Colon (tissue), 2 donors: ENCODE measurements at regions not wholly inside any gene's neighbourhood (a gene's known extent, or its start where the extent isn't known, plus 50 kb on each side); places are given as distances from the start of the nearest gene placed in this dataset.

Experiments
- FAIRE-seq: peaks from 2 replicates; lab custom pipeline; 2012; peaks lifted over from hg19 to GRCh38; lab: Jason Lieb, UNC
- donor health status: control.
- donor health status: control.

DNA sequence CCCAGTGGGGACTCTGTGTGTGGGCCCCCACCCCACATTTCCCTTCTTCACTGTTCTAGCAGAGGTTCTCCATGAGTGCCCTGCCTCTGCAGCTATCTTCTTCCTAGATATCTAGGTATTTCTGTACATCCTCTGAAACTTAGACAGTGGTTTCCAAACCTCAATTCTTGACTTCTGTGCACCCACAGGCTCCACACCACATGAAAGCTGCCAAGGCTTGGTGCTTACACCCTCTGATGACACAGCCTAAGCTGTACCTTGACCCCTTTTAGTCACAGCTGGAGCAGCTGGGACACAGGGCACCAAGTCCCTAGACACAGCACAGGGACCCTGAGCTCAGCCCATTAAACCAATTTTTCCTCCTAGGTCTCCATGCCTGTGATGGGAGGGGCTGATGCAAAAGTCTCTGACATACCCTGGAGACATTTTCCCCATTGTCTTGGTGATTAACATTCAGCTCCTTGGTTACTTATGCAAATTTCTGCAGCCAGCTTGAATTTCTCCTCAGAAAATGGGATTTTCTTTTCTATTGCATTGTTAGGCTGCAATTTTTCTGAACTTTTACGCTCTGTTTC is 304.5 kb downstream of the OTOL1 start:
- FAIRE-seq: no peak

DNA sequence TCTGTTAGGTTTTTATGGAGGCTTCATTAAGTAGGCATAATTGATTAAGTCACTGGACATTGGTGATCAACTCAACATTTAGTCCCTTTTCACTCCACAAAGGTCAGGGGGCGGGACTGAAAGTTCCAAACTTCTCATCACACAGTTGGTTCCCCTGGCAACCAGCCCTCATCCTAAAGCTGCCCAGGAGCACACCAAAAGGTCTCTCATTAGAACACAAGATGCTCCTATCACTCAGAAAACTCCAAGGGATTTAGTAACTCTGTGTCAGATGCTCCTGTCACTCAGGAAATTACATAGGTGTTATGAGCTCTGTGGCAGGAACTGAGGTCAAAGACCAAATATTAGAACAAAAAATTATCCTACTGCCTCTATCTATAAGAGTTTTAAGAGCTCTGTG is 321.5 kb downstream of the OTOL1 start:
- no peak for FAIRE-seq

DNA sequence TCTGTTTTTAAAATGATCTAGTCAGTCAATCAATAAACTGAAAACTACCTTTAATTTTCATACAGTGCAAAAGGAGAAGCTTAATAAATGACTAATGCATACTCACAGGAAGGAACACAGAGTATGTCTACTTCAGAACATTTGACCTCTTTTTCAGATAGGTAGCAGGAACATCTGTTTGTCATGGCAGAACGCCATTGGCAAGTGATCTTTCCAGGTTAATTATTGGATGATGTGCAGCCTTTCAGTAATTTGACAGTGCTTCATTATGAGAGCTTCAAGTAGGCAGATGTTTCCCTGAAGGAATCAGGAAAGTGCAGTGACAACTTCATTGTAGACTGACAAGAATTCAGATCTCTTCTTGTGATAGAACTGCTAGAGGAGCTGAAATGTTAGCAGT is 325.0 kb downstream of the OTOL1 start:
- FAIRE-seq: no peak

DNA sequence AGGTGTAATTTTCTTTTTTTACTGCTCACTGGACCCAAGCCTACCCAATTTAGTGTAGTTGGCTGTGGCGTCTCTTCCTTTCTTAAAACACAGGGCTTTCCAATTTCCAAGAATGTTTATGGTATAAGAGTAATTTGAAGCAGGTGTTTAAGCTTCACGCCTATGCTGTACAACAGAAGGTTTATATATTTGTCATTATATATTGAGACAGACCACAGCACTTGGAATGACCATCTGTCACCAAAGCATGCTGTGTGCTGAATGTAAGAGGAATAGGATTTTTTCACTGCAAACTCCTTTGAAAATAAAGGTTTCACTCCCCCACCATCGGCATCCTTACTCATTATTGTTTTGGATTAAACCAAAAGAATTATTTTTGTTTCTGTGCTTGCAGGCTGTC is 325.7 kb downstream of the OTOL1 start:
- no peak for FAIRE-seq

DNA sequence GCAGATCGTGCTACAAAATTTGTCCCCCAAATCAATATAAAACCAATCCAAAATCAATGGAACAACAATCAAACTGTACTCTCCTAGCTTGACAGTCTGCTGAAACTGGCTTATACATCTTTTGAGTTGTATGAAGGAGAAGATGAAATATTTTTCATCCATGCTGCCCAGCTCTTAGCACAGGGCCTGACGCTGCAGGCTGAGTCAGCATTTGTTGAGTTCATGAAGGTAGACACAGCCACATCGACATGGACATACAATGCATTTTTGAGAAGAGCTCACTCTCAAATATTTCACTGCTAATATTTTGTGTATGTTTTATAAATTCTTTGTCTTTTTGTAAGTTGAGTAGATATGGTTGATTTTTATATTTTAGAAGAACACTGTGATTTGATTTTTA is 327.3 kb downstream of the OTOL1 start:
- no peak for FAIRE-seq

DNA sequence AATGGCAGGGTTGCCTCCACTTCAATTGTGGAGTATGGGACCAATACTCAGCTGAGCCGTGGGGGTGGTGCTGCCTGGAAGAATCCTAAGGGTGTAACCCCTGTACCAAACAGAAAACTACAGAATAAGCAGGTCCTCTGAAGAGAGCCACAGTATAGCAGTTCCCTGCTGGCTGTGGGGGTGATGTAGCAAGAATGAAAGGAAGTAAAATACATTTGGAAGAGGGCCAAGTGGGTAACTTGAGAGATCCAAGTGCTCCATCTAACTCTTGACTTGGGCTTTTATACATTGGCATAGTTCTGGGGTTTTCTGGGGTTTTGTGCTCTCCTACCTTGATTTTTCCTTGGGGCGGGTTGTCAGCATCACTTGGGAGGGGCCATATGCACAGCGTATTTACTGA is 341.4 kb downstream of the OTOL1 start:
- no peak for FAIRE-seq

DNA sequence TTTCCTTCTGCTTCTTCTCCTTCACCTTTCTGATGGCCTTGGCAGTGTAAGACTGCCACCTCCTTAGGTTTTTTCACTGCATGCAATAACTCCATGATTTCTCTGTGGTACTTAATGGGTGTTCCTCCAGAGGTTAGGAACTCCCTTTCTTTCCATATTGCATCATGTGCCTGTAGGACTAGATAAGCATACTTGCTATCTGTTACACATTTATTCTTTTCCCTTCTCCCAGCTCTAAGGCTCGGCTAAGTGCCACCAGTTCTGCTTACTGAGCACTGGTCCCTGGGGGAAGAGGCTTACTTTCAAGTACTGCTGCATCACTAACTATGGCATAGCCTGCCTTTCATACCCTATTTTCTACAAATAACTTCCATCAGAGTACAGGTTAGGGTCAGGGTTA is 351.8 kb downstream of the OTOL1 start:
- FAIRE-seq: no peak

DNA sequence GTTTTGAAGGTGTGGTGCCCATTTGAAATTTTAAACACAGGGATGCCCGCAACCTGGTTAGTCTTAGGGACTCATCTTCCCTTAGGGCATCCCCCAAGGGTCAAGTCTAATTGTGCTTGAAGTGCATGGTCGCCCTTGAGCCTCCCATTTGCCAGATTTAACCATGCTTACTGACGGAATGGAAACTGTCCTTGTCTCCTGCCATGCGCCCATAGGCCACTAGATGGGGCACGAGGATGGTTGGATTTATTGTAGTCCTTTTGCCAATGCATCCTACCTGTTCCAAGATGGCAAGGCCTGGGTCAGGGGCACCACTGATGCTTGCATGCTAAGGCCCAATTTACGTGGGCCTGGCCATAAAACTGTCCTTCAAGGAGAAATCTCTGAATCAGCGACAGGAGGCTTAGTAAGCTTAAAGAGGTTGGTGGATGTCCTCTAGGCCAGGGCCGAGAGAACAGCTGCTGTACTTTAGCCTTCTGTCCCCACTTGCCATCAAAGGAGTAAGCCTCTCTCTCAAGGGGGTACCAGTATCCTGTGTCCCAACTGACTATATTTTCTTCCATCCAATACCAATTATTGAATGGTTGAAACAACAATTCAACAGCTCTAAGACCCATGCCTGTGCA is 355.4 kb downstream of the OTOL1 start:
- no peak for FAIRE-seq

DNA sequence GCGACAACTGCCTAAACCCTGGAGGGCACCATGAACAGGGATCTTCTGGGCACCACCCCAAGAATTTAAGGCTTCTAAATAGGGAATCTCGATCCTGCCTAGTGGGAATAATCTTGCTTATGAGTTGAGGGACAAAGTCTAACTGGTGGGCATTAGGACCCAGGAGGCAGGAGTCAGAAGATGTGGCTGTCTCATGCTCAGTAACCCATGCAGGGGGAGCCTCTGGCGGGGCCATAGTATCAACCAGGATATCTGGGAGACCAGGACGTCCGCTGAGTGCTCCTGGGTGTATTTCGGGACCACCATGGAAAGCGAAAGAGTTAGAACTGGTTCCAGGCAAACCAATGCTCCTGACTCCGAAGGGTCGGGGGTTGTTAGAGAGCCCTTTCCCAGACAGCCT is 356.1 kb downstream of the OTOL1 start:
- no peak for FAIRE-seq

DNA sequence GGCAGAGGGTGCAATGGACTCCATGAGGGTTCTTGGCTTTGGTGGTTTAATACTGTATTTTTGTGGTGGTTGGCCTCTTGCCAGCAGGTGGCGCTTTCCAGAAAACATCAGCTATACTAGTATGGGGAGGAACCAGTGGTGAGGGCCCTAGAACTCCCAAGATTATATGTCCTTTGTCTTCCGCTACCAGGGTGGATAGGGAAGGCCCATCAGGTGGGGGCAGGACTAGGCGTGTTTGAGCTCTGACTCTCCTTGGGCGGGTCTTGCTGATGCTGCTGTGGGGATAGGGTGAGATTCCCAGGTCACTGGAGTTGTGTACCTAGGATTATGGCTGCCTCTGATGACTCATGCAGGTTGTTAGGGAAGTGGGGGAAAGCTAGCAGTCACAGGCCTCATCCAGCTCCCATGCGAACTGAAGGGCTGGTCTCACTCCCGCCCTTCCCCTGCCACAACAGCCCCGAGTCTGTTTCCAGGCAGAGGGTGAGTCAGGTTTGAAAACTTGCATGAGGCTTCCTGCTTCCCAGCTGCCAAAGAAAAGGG is 357.7 kb downstream of the OTOL1 start:
- FAIRE-seq: no peak

DNA sequence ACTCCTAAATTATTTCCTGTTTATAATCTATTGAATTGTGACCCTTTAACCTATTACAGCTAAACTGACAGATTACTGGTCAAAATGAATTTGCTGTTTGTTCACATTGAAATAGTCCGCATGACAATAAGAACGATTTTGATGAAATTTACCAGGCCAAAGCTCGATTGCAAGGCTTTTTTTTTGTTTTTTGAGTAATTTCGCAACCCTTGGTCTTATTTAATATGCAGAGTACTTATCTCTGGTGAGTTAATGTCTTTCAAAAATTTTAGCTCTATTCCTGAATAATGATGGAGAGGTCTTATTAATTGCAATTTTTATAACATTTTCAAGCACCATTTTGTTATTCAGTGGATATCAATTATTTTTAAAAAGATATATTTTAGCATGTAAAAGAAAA is 362.4 kb downstream of the OTOL1 start:
- FAIRE-seq: no peak

DNA sequence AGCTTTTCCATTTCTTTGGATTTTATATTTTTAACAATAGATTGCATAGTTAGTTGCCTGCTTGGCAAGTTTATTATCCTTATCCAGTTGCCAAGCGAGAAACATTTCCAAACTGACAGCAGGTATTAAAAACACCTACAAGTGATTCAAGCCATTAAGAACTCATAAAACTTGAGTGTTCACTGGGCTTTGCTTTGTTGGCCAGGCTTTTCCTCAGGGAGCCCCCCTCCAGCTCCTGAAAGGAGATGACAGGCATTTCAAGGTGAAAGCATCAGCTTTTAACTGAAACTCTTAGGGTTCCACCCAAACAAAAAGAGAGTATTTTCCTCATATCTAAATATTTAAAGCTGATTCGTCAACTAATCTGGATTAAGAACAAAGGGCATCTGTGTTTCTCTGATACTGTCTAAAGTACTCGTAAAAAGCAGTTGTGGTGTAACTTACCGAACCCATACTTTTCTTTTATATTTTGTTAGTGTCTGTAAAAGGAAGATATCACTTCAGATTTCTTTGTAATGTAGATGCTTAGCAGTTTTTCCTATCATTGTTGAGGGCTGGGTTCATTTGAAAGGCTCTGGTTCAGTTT is 363.4 kb downstream of the OTOL1 start:
- FAIRE-seq: no peak

DNA sequence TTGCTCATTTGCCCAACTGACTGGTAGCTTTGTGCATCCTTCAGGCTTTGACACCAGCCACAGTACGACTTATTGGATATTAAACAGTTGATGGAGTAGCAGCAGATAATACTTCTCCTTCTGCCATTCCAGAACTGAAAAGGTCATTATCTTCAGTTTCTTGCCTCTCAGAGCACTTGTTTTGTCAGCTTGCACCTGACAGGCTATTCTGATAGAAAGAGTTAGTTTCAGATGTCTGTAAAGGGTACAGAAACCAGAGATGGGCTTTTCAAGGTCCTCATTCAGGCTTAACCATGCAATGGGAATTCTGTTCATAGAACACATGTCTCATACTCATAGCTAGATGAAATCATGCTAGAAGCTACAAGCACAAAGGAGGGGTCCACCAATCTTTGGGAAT is 367.2 kb downstream of the OTOL1 start:
- FAIRE-seq: no peak

DNA sequence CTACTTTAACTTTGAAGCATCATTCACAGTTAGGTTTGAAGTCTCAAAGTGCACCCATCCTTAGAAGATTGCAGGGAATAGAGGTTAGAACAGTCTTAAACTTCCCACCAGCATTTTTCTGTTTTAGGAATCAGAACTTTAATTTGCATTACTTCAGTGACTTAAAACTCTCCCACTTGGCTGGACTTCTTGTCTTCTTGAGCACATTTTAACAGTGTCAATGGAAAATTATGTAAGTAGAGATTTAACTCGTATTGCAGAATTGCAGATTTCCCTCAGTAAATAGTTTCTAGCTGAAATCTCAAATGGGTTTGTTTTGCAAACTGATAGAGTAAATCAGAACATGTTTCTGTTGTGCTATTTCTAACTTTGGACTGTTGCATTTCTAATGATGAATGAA is 369.6 kb downstream of the OTOL1 start:
- no peak for FAIRE-seq

DNA sequence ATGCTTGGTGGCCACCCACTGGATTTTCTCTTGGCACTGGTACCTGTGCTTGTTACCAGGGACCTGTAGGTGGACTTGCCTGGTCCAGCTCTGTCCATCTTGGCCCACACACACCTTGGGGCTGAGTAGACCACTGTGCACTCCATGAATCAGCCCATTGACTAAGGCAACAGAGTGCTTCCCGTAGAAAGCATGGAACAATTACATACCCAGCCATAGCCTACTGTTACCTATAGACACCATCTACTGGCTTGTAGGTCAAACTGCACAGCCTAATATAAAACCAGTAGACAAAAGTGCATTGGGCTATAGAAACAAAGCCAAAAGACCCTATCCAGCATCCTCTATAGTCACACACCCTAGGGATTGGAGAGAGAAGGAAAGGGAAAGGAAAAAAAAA is 378.9 kb downstream of the OTOL1 start:
- FAIRE-seq: no peak

DNA sequence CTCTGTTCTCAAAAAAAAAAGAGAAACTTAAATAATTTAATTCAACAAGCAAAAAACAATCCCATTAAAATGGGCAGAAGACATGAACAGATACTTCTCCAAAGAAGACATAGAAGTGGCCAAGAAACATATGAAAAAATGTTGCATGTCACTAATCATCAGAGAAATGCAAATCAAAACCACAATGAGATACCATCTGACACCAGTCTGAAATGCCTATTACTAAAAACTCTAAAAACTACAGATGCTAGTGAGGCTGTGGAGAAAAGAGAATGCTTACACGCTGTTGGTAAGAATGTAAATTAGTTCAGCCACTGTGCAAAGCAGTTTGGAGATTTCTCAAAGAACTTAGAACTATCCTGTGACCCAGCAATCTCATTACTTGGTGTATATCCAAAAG is 382.9 kb downstream of the OTOL1 start:
- FAIRE-seq: no peak

DNA sequence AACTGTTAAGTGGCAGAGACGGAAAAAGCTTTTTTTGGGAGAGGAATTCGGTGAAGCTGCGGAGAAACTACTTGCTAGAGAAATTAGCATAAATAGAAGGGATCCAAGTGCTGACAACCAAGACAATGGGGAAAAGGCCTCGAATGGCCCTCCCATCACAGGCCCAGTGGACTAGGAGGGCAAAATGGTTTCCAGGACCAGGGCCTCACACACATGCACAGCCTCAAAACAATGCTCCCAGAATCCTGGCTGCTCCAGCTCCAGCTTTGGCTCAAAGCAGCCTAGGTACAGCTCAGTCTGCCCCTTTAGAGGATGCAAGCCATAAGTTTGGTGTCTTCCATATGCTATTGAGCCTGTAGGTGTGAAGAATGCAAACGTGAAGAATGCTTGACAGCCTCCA is 388.2 kb downstream of the OTOL1 start:
- FAIRE-seq: no peak

DNA sequence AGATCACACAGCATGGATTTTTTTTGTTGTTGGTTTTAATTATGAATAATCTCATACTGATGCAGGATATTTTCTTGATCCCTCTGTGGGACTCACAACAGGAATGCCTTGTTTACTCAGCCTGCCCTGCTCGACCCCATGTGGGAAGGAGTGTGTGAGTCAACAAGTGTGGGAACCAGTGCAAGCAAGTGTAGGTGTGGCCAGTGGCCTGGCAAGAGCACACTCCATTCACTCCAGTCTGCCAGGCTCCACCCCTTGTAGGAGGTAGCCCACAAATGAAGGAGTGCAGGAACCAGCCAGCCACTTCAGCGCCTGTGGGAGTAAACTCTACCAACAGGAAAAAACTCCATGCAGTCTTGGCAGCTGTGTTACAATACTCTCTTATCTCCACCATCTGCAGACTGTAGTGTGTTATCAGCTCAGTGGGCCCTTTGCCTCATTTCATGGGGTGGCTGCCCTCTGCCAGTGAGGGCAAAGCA is 393.6 kb downstream of the OTOL1 start:
- FAIRE-seq: no peak

DNA sequence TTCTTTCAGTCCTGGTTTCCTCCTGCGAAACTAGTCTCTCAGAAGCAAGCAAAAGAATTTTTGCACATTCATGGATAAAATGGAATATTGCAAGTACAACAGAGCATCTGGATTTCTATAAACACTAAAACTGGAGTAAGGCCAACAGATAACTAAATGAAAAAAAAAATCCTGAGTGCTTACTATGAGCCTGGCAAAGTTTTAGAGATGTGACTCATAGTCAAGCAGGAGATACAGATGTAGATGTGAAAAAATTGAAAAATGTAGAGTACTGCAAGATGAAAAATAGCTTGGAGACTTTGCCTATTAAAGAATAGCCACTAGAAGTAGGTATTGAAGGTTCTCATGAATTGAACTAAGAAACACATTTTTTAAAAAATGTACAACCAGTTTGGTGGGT is 397.4 kb downstream of the OTOL1 start:
- no peak for FAIRE-seq

DNA sequence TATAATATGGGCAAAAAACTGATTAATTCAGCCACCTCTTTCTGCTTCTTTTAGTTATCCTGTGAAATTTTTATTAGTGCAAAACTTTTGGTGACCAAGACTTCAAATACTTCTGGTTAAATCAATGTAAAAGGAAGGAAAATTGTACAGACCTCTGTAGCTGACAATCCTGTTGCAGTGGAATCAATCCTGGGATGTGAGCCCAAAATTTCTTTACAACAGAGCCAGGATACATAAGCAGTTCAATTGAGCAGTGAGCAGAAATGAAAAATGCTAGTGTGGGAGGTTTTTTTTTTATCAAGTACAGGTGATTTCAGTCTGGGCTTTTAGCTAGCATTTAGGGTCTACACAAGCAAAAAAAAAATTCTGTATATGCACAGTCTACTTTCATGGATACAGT is 398.0 kb downstream of the OTOL1 start:
- FAIRE-seq: no peak

DNA sequence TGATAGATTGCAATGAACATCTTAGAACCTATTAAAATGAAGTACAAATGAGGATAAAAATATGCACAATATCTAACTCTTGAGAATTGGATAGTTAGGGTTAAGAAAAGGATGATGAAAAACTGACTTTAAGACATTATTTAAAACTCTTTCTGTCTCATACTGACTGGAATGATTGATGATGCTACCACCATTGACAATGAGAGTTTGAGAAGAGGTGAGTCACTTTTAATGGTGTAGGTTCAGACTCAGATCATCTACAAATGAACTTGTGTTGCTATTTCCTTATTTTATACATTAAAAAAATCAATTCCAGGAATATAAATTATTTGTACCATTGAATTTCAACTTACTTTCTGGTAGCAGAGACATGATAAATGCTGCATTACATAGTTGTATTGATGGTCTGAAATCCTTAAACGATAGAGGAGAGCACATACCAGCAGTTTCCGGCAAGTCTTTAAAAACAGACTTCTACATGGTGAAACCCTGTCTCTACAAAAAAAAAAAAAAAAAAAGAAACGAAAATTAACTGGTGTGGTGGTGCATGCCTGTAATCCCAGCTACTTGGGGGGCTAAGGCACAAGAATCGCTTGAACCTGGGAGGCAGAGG is 409.0 kb downstream of the OTOL1 start:
- FAIRE-seq: no peak

DNA sequence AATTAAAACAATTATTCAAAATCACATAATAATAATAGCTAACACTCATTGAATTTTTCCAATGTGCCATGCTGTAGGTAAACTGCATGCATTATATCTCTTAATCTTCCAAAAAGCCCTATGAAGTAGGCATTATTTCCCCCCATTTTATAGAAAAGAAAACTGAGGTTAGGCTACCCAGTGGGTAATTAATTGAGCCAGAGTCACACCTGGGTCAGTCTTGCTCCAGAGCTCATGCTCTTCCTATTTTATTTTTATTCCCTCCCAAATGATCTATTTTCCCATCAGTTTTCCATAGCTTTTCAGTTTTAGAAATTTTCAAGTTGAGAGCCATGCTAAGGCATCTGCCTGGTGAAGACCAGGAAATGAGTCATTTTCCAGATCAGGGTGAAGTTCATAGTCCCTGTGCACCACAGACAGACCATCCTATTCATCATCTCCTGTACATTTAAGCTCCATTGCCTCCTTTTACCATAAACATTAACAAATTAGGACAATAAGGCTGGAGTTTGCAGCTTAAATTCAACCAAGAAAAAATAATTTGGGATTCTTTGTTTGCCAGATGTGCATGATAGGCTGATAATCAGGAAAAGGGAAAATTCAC is 417.3 kb downstream of the OTOL1 start:
- no peak for FAIRE-seq
